A549 (cell line): ENCODE measurements at regions not wholly inside any gene's neighbourhood (a gene's known extent, or its start where the extent isn't known, plus 50 kb on each side); places are given as distances from the start of the nearest gene placed in this dataset.

Experiments
- CHD2 ChIP-seq: fragments of 150-350 bp; IDR thresholded peaks from 2 replicates; pipeline ENCODE4 v1.6.1; 2014; ENCODE audit warnings: low read length; ENCODE audit not compliant: partially characterized antibody
- CHD4 ChIP-seq: fragments of 200-600 bp; sonication (generic); IDR thresholded peaks from 2 replicates; pipeline ENCODE4 v1.6.1; 2016; ENCODE audit warnings: antibody characterized with exemption, mild to moderate bottlenecking, borderline replicate concordance
- CTCF ChIP-seq: fragments of >200 bp; sonication (Bioruptor Twin); formaldehyde crosslinking; IDR thresholded peaks from 3 replicates; pipeline ENCODE4 v1.5.1; 2016
- EHMT2 ChIP-seq: fragments of 200-600 bp; sonication (generic); IDR thresholded peaks from 2 replicates; pipeline ENCODE4 v1.6.1; 2016; ENCODE audit warnings: antibody characterized with exemption, low read depth, mild to moderate bottlenecking, moderate library complexity
- EP300 ChIP-seq, 2 experiments: fragments of >200 bp; sonication (Bioruptor Twin); formaldehyde crosslinking; IDR thresholded peaks; 2 replicates in 1 of 2; 3 replicates in 1 of 2; pipeline ENCODE4 v1.6.1; 2016 to 2017
- JUN ChIP-seq, 2 experiments: fragments of >200 bp; sonication (Bioruptor Twin); formaldehyde crosslinking; IDR thresholded peaks; 2 replicates in 1 of 2; 3 replicates in 1 of 2; pipeline ENCODE4 v1.6.1; 2016 to 2017
- JUNB ChIP-seq: fragments of >200 bp; sonication (Bioruptor Twin); formaldehyde crosslinking; IDR thresholded peaks from 2 replicates; pipeline ENCODE4 v1.6.1; 2016
- POLR2A ChIP-seq: IDR thresholded peaks from 2 replicates; pipeline ENCODE4 v1.6.1; 2012; ENCODE audit warnings: mild to moderate bottlenecking, low read length
- SMC3 ChIP-seq: fragments of >200 bp; sonication (Bioruptor Twin); formaldehyde crosslinking; IDR thresholded peaks from 3 replicates; pipeline ENCODE4 v1.6.1; 2018; ENCODE audit warnings: inconsistent platforms

- no peak for TF ChIP-seq POLR2A
- no peak for TF ChIP-seq CTCF
- no peak for TF ChIP-seq JUN (IDR thresholded peaks at IDR 0.05)
- no peak for TF ChIP-seq EHMT2
- no peak for TF ChIP-seq CHD4
- no peak for TF ChIP-seq EP300 (IDR thresholded peaks at IDR 0.05)
- no peak for TF ChIP-seq CHD2
- TF ChIP-seq JUNB, result no peak
- no peak for TF ChIP-seq SMC3
Measured at GRCh38 chr22:25407859-25408229, 156.6 kb upstream of the GRK3 start.
